HG02678 (cell line): ENCODE measurements at regions not wholly inside any gene's neighbourhood (a gene's known extent, or its start where the extent isn't known, plus 50 kb on each side); places are given as distances from the start of the nearest gene placed in this dataset.

Experiments used
- ATAC-seq: cut with Tn5 transposase; IDR thresholded peaks from one replicate; pipeline ENCODE4 v1.9.1; 2021; ENCODE audit warnings: mild to moderate bottlenecking, moderate library complexity; ENCODE audit not compliant: unreplicated experiment

- ATAC-seq: no peak
These were observed 647.2 kb upstream of the UBE2E2 start for GRCh38 chr3:22555753-22556435.

- ATAC-seq: peak; percentile 30
These were observed 637.7 kb upstream of the UBE2E2 start for GRCh38 chr3:22565393-22565792.

DNA sequence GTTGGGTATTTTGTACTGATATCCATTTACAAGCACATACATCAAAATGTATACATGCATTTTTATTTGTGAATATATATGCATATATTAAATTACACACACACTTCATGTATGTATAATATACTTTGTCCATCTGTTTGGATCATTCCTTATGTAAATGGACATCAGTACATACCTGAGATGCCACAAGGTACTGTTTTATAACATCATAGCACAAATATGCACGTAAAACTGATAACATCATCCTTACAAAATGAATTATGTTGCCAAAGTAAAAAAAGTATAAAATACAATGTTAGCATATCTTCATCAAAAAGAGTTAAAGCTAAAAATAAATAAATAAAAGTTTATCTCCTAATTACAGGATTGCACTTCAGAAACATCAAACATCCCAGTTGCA is 634.8 kb upstream of the UBE2E2 start:
- ATAC-seq: no peak

DNA sequence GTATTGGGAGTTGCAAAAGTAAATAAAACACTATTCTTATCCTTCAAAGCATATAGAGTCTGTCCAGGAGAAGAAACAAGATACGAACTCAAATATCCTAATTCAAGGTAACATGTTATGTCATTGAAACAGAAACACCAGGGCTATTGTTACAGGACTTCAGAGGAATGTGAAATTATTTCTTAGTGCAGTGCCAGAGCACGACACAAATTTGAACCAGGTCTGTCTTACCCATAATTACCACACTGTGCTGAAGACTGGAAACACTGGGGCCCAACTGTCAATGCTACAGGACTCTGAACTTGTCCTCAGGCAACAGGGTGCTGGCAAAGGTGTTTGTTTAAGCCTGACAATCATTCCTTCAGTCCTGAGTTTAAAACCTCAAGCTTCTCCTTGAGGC is 633.6 kb upstream of the UBE2E2 start:
- no peak for ATAC-seq

DNA sequence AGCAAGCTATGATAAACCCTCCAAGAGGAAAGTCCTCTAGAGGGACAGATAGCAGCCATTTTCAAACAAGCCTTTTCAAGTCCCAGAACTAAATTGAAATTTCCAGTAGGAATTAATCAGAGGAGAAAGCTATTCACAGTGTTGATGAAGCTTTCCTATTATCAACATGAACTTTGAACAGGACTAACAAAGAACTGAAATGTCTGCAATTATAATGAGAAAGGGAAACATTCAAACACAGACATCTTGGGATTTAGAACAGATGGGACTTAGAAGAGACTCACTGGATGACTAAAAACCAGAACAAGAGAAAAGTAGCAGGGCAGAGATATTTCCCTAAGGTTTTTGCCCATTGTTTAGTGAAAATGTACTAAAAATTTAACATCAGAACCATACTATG is 622.1 kb upstream of the UBE2E2 start:
- ATAC-seq: no peak

DNA sequence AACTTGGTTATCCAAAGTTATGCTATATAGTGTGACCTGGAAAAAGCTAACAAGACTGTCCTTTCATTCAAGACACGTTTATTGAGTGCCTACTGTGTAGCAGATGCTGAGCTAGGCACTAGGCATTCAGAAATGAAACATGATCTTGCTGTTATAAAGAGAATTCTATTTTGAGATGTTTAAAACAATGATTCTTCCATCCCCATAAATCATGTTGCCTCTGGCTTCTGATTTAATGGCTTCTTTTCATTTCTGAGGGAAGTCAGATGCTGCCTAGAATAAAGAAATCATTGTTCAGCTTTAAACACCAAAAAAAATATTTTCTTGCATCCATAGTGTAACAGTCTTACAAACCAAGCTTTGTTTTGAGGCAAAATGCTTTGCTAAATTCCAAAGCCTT is 620.9 kb upstream of the UBE2E2 start:
- no peak for ATAC-seq

- no peak for ATAC-seq
These were observed 617.6 kb upstream of the UBE2E2 start for GRCh38 chr3:22585504-22585903.

GRCh38 chr3:22585911-22586310 is 617.2 kb upstream of the UBE2E2 start:
- ATAC-seq: no peak

DNA sequence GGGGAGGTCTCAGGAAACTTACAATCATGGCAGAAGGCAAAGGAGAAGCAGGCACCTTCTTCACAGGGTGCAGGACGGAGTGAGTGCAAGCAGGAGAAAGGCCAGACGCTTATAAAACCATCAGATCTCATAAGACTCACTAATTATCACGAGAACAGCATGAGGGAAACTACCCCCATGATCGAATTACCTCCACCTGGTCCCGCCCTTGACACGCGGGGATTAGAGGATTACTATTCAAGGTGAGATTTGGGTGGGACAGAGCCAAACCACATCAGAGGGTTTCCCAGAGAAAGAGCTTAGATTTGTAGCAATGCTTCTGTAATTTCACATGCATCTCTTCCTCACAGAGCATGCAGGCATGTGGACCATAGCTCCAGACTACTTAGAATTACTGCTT is 615.7 kb upstream of the UBE2E2 start:
- ATAC-seq: no peak

GRCh38 chr3:22593638-22594037 is 609.5 kb upstream of the UBE2E2 start:
- ATAC-seq: no peak

DNA sequence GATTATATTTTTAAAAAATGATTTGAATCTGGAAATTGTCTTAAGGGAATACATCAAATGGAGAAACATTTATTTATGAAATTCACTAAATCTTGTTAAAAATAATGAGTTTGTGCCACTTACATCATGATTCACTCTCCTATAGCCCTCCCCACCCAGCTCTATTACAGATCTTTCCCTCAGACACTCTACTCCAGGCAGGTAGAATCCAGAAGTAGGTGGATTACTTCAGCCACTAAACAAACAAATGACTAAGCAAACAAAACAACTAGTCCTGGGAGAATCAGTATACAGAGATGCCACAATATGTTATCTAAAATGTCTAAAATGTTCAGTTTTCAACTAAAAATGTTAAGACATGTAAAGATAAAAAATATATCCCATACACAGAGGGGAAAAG is 608.1 kb upstream of the UBE2E2 start:
- no peak for ATAC-seq

- no peak for ATAC-seq
These were observed 596.7 kb upstream of the UBE2E2 start for GRCh38 chr3:22606461-22606860.

- ATAC-seq: no peak
These were observed 596.2 kb upstream of the UBE2E2 start for GRCh38 chr3:22606938-22607337.

DNA sequence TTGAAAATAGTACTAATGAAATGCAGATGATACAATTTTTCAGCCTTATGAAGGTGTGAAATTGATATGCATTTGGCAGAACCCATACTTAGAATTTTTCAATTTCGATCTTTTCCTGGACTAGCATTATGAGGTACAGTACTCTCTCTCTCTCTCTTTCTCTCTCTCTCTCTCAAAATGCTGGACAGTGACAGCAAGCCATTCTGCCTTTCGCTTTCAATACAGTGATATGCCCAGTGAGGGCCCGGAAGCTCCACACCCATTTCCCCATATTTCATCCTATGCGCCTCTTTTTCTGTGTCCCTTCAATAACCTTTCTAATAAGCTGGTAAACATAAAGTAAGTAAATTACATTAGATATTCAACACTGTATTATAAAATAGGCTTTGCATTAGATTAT is 595.0 kb upstream of the UBE2E2 start:
- ATAC-seq: no peak

GRCh38 chr3:22608721-22609120 is 594.4 kb upstream of the UBE2E2 start:
- ATAC-seq: no peak

GRCh38 chr3:22609139-22609538 is 594.0 kb upstream of the UBE2E2 start:
- ATAC-seq: no peak

- ATAC-seq: no peak
These were observed 590.2 kb upstream of the UBE2E2 start for GRCh38 chr3:22612927-22613326.

GRCh38 chr3:22615790-22616189 is 587.3 kb upstream of the UBE2E2 start:
- no peak for ATAC-seq

DNA sequence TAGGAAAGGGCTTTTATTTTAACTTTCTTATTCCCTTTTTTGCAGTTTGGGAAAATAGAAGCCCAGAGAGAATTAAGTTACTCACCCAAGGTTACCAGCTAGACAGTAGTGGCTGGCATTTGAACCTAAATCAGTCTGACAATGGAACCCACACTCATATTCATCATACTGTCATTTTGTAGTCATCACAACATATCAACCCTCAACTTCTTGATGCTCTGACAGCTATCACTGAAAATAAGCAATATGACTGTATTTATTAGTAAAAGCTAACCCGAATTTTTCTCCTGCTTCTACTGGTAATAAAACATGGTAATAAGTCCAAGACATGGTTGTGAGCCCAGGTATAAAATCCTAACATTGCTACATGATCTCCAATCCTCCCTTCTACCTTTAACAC is 585.8 kb upstream of the UBE2E2 start:
- ATAC-seq: no peak

DNA sequence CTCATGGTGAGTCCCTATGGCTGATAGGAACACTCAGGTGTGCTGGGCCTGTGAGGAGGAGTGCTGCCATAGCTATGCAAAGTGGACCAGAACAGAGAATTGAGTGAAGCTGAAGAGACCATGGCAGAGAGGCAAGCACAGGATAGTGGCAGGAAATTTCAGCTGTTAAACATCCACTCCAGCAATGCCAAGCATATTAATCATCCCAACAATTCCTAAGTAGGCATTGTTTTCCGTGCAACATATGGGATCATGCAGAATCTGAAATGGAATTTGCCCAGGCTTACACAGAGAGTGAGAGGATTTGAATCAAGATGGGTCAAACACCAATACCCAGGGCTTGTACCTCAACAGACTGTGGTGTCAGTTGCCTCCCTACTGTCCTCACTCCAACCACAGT is 582.6 kb upstream of the UBE2E2 start:
- ATAC-seq: no peak

GRCh38 chr3:22621205-22621809 is 581.8 kb upstream of the UBE2E2 start:
- ATAC-seq: no peak

GRCh38 chr3:22627993-22628499 is 575.1 kb upstream of the UBE2E2 start:
- ATAC-seq: no peak

DNA sequence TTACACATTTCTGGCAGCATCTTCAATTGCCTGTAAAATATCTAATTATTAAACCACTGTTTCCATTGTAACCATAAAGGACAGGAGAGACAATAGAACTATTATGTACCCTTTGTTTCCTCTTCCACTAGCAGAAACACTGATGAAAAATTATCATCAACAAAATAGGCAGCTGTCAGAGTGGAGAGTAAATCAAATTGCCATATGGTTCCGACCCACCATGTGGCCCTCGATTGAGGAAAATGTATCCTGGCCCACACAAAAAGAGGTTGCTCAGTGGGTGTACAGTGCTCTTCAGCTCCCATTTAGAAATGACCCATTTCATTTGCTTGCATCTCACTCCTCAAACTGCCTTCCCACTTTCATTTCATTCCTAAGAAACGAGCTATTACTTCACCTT is 570.6 kb upstream of the UBE2E2 start:
- ATAC-seq: no peak
